ENCODE measurements at regions not wholly inside any gene's neighbourhood (a gene's known extent, or its start where the extent isn't known, plus 50 kb on each side); places are given as distances from the start of the nearest gene placed in this dataset.
A peak's percentile ranks its signal among the peaks of the same experiment; 100 is the strongest.

- no peak for DNase-seq (ENCODE audit: low read depth)
Measured at GRCh38 chrX:69226459-69227158, 61.4 kb upstream of the PJA1 start.

GRCh38 chrX:69222103-69223090, 57.1 kb upstream of the PJA1 start:
- DNase-seq (ENCODE audit: low read depth): peak; percentile 46

GRCh38 chrX:69221239-69222102, 56.2 kb upstream of the PJA1 start:
- no peak for DNase-seq (ENCODE audit: low read depth)

- no peak for DNase-seq (ENCODE audit: low read depth)
Measured at GRCh38 chrX:69218407-69218997, 53.2 kb upstream of the PJA1 start.

GRCh38 chrX:69216911-69217310, 51.7 kb upstream of the PJA1 start:
- no peak for DNase-seq (ENCODE audit: low read depth)

GRCh38 chrX:69216446-69216845, 51.2 kb upstream of the PJA1 start:
- DNase-seq (ENCODE audit: low read depth): no peak

- DNase-seq (ENCODE audit: low read depth): no peak
Measured at GRCh38 chrX:69215161-69215875, 50.1 kb upstream of the PJA1 start.
